Adrenal gland (tissue), 5 donors: ENCODE measurements at regions not wholly inside any gene's neighbourhood (a gene's known extent, or its start where the extent isn't known, plus 50 kb on each side); places are given as distances from the start of the nearest gene placed in this dataset.

ENCODE experiments used
- POLR2A ChIP-seq, 2 donors: fragments of 450-650 bp; IDR thresholded peaks; one replicate each; pipeline ENCODE4 v1.6.1; 2017; ENCODE audit warnings: antibody characterized with exemption in 2 of 2, mild to moderate bottlenecking in 2 of 2, moderate library complexity in 1 of 2
- TF ChIP-seq, protein P1 (sequence below), 6 experiments: fragments of 450-650 bp in 4 of 6; fragments of 200-600 bp in 2 of 6; sonication (generic) in 1 of 6; IDR thresholded peaks; 1 replicate in 5 of 6; 2 replicates in 1 of 6; pipeline versions ENCODE4 v1.5.1 to v1.8.0; 2016 to 2021; ENCODE audit warnings: antibody characterized with exemption in 6 of 6, mild to moderate bottlenecking in 2 of 6, moderate library complexity in 1 of 6
- donor health status: DM: no; HTN: no; CAD: no.

GRCh38 chr7:24197852-24198251 lies 86.1 kb upstream of the NPY start:
- TF ChIP-seq POLR2A (IDR thresholded peaks at IDR 0.05): no peak
- TF ChIP-seq, protein P1, sequence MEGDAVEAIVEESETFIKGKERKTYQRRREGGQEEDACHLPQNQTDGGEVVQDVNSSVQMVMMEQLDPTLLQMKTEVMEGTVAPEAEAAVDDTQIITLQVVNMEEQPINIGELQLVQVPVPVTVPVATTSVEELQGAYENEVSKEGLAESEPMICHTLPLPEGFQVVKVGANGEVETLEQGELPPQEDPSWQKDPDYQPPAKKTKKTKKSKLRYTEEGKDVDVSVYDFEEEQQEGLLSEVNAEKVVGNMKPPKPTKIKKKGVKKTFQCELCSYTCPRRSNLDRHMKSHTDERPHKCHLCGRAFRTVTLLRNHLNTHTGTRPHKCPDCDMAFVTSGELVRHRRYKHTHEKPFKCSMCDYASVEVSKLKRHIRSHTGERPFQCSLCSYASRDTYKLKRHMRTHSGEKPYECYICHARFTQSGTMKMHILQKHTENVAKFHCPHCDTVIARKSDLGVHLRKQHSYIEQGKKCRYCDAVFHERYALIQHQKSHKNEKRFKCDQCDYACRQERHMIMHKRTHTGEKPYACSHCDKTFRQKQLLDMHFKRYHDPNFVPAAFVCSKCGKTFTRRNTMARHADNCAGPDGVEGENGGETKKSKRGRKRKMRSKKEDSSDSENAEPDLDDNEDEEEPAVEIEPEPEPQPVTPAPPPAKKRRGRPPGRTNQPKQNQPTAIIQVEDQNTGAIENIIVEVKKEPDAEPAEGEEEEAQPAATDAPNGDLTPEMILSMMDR (IDR thresholded peaks at IDR 0.05): no peak
